ENCODE measurements at regions not wholly inside any gene's neighbourhood (a gene's known extent, or its start where the extent isn't known, plus 50 kb on each side); places are given as distances from the start of the nearest gene placed in this dataset.

- TF ChIP-seq CTCF (conservative IDR thresholded peaks at IDR 0.05; ENCODE audit: low read depth, low read length) (no peak), POLR2A (IDR thresholded peaks at IDR 0.05; ENCODE audit: low read depth, low read length) (no peak), MXI1 (IDR thresholded peaks at IDR 0.05; ENCODE audit: borderline replicate concordance, low read depth, low read length) (no peak), BHLHE40 (IDR thresholded peaks at IDR 0.05; ENCODE audit: low read depth, low read length) (no peak), RFX5 (IDR thresholded peaks at IDR 0.05; ENCODE audit: low read depth, low read length) (no peak), USF2 (IDR thresholded peaks at IDR 0.05; ENCODE audit: low read depth, low read length) (no peak), RAD21 (IDR thresholded peaks at IDR 0.05; ENCODE audit: low read length) (no peak), SMC3 (IDR thresholded peaks at IDR 0.05; ENCODE audit: low read depth, low read length) (no peak), CHD1 (IDR thresholded peaks at IDR 0.05; ENCODE audit: low read depth, low read length) (no peak), MAZ (IDR thresholded peaks at IDR 0.05; ENCODE audit: borderline replicate concordance, low read depth, low read length) (no peak), CEBPB (IDR thresholded peaks at IDR 0.05; ENCODE audit: low read depth, low read length) (no peak), FOS (IDR thresholded peaks at IDR 0.05; ENCODE audit: low read depth, low read length) (no peak), MAFK (IDR thresholded peaks at IDR 0.05; ENCODE audit: low read depth, low read length) (no peak)
- TF ChIP-seq, protein P1, sequence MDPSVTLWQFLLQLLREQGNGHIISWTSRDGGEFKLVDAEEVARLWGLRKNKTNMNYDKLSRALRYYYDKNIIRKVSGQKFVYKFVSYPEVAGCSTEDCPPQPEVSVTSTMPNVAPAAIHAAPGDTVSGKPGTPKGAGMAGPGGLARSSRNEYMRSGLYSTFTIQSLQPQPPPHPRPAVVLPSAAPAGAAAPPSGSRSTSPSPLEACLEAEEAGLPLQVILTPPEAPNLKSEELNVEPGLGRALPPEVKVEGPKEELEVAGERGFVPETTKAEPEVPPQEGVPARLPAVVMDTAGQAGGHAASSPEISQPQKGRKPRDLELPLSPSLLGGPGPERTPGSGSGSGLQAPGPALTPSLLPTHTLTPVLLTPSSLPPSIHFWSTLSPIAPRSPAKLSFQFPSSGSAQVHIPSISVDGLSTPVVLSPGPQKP (IDR thresholded peaks at IDR 0.05; ENCODE audit: borderline replicate concordance, low read depth, low read length) = no peak
Observed at GRCh38 chr2:155633887-155634570, 698.5 kb downstream of the NR4A2 start.

Data from IMR-90 (cell line).